ENCODE measurements at regions not wholly inside any gene's neighbourhood (a gene's known extent, or its start where the extent isn't known, plus 50 kb on each side); places are given as distances from the start of the nearest gene placed in this dataset.
"Not testable (repeated sequence)": the region's sequence is repeated elsewhere in the genome, so short reads cannot be mapped to it uniquely, and the experiment has no call there.

DNA sequence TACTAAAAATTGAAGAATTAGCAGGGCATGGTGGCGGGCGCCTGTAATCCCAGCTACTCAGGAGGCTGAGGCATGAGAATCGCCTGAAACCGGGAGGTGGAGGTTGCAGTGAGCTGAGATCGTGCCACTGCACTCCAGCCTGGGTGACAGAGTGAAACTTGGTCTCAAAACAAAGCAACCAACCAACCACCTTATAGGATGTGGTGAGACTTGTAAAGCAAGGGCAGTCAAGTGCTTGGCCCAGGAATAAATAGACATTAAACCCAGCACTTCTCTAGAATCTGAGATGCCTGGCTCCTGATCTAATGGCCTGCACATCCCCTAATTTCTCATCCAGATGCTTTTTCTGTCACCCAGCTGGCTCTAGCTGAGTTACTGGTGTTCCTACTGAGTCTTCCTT lies 106.2 kb upstream of the MAP1LC3B2 start:
- TF ChIP-seq, protein P1, sequence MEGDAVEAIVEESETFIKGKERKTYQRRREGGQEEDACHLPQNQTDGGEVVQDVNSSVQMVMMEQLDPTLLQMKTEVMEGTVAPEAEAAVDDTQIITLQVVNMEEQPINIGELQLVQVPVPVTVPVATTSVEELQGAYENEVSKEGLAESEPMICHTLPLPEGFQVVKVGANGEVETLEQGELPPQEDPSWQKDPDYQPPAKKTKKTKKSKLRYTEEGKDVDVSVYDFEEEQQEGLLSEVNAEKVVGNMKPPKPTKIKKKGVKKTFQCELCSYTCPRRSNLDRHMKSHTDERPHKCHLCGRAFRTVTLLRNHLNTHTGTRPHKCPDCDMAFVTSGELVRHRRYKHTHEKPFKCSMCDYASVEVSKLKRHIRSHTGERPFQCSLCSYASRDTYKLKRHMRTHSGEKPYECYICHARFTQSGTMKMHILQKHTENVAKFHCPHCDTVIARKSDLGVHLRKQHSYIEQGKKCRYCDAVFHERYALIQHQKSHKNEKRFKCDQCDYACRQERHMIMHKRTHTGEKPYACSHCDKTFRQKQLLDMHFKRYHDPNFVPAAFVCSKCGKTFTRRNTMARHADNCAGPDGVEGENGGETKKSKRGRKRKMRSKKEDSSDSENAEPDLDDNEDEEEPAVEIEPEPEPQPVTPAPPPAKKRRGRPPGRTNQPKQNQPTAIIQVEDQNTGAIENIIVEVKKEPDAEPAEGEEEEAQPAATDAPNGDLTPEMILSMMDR (IDR thresholded peaks at IDR 0.05; ENCODE audit: low read depth, low read length, missing input control): not testable (repeated sequence)
- TF ChIP-seq RAD21 (IDR thresholded peaks at IDR 0.05); EGR1 (IDR thresholded peaks at IDR 0.05; ENCODE audit: low read depth in 2 of 2); SP1 (IDR thresholded peaks at IDR 0.05): not testable (repeated sequence)
- TF ChIP-seq, protein P2, sequence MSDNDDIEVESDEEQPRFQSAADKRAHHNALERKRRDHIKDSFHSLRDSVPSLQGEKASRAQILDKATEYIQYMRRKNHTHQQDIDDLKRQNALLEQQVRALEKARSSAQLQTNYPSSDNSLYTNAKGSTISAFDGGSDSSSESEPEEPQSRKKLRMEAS (IDR thresholded peaks at IDR 0.05): not testable (repeated sequence)
- TF ChIP-seq, protein P3, sequence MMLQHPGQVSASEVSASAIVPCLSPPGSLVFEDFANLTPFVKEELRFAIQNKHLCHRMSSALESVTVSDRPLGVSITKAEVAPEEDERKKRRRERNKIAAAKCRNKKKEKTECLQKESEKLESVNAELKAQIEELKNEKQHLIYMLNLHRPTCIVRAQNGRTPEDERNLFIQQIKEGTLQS (IDR thresholded peaks at IDR 0.05): not testable (repeated sequence)
